T-helper 2 cell (primary cell): ENCODE measurements at regions not wholly inside any gene's neighbourhood (a gene's known extent, or its start where the extent isn't known, plus 50 kb on each side); places are given as distances from the start of the nearest gene placed in this dataset.
"Not testable (repeated sequence)": the region's sequence is repeated elsewhere in the genome, so short reads cannot be mapped to it uniquely, and the experiment has no call there.

Experiments
- DNase-seq, 5 experiments: peaks; one replicate each; pipeline versions ENCODE4 v3.0.0 to v3.0.0-alpha.2; 2012 to 2022

- not testable (repeated sequence) for DNase-seq
Observed at GRCh38 chr16:31581065-31581464, 53.4 kb downstream of the AHSP start.

GRCh38 chr16:31601737-31602384, 74.2 kb downstream of the AHSP start:
- DNase-seq, result not testable (repeated sequence)

- no peak for DNase-seq
Observed at GRCh38 chr16:31618130-31618529, 90.4 kb downstream of the AHSP start.

GRCh38 chr16:31636433-31636832, 108.7 kb downstream of the AHSP start:
- DNase-seq, result no peak

- no peak for DNase-seq
Observed at GRCh38 chr16:31641279-31641678, 113.6 kb downstream of the AHSP start.

GRCh38 chr16:31655674-31656073, 128.0 kb downstream of the AHSP start:
- DNase-seq, result not testable (repeated sequence)

- peak in 1 of 5 experiments; percentile 17 for DNase-seq
Observed at GRCh38 chr16:31664683-31665482, 137.2 kb downstream of the AHSP start.

- no peak for DNase-seq
Observed at GRCh38 chr16:31674686-31675085, 147.0 kb downstream of the AHSP start.

- DNase-seq, result no peak
Observed at GRCh38 chr16:31676731-31677130, 149.0 kb downstream of the AHSP start.

- DNase-seq, result no peak
Observed at GRCh38 chr16:31678649-31679325, 151.1 kb downstream of the AHSP start.

- not testable (repeated sequence) for DNase-seq
Observed at GRCh38 chr16:31689331-31689730, 161.6 kb downstream of the AHSP start.

GRCh38 chr16:31692338-31692737, 164.6 kb downstream of the AHSP start:
- DNase-seq, result not testable (repeated sequence)

GRCh38 chr16:31693733-31694132, 166.0 kb downstream of the AHSP start:
- no peak for DNase-seq

GRCh38 chr16:31694461-31694860, 166.8 kb downstream of the AHSP start:
- DNase-seq, result no peak

GRCh38 chr16:31695667-31696066, 168.0 kb downstream of the AHSP start:
- peak in 3 of 5 experiments; percentile 32 to 94 (median 68) for DNase-seq

GRCh38 chr16:31696968-31697743, 169.5 kb downstream of the AHSP start:
- no peak for DNase-seq

- DNase-seq, result no peak
Observed at GRCh38 chr16:31697744-31698125, 170.0 kb downstream of the AHSP start.

- no peak for DNase-seq
Observed at GRCh38 chr16:31698901-31699300, 171.2 kb downstream of the AHSP start.

GRCh38 chr16:31699601-31700000, 171.9 kb downstream of the AHSP start:
- no peak for DNase-seq

- DNase-seq, result peak in 1 of 5 experiments; percentile 88
Observed at GRCh38 chr16:31700200-31700529, 172.5 kb downstream of the AHSP start.

- DNase-seq, result peak; percentile 58 to 80 (median 73)
Observed at GRCh38 chr16:31700530-31701388, 172.8 kb upstream of the ZNF267 start.

- DNase-seq, result no peak
Observed at GRCh38 chr16:31701734-31702133, 171.9 kb upstream of the ZNF267 start.
